HuH-7.5 (cell line): ENCODE measurements at regions not wholly inside any gene's neighbourhood (a gene's known extent, or its start where the extent isn't known, plus 50 kb on each side); places are given as distances from the start of the nearest gene placed in this dataset.
A peak's percentile ranks its signal among the peaks of the same experiment; 100 is the strongest.

ENCODE experiments used
- DNase-seq: peaks from one replicate; pipeline ENCODE4 v3.0.0; 2011; ENCODE audit warnings: low spot score

- peak; percentile 22 for DNase-seq
Observed at GRCh38 chr20:40160097-40160550, 528.9 kb downstream of the MAFB start.

- no peak for DNase-seq
Observed at GRCh38 chr20:40159276-40159675, 529.8 kb downstream of the MAFB start.

GRCh38 chr20:40156600-40157317 is 532.3 kb downstream of the MAFB start:
- no peak for DNase-seq

- no peak for DNase-seq
Observed at GRCh38 chr20:40154514-40154913, 534.5 kb downstream of the MAFB start.

GRCh38 chr20:40148886-40149285 is 540.1 kb downstream of the MAFB start:
- DNase-seq: no peak

- no peak for DNase-seq
Observed at GRCh38 chr20:40146071-40146470, 543.0 kb downstream of the MAFB start.

- DNase-seq: no peak
Observed at GRCh38 chr20:40144581-40144980, 544.5 kb downstream of the MAFB start.

- DNase-seq: no peak
Observed at GRCh38 chr20:40134176-40134575, 554.9 kb downstream of the MAFB start.

GRCh38 chr20:40120827-40121226 is 568.2 kb downstream of the MAFB start:
- DNase-seq: no peak

- no peak for DNase-seq
Observed at GRCh38 chr20:40111282-40111681, 577.8 kb downstream of the MAFB start.

GRCh38 chr20:40110311-40110831 is 578.7 kb downstream of the MAFB start:
- no peak for DNase-seq

GRCh38 chr20:40109136-40109535 is 579.9 kb downstream of the MAFB start:
- no peak for DNase-seq

- DNase-seq: no peak
Observed at GRCh38 chr20:40108321-40108720, 580.7 kb downstream of the MAFB start.

- DNase-seq: no peak
Observed at GRCh38 chr20:40104959-40105358, 584.1 kb downstream of the MAFB start.

GRCh38 chr20:40103420-40103819 is 585.6 kb downstream of the MAFB start:
- no peak for DNase-seq

GRCh38 chr20:40101560-40101959 is 587.5 kb downstream of the MAFB start:
- no peak for DNase-seq

- no peak for DNase-seq
Observed at GRCh38 chr20:40100261-40100660, 588.8 kb downstream of the MAFB start.

GRCh38 chr20:40090236-40090635 is 598.8 kb downstream of the MAFB start:
- DNase-seq: no peak

GRCh38 chr20:40087496-40087895 is 601.5 kb downstream of the MAFB start:
- DNase-seq: no peak

- DNase-seq: no peak
Observed at GRCh38 chr20:40085513-40085912, 603.5 kb downstream of the MAFB start.

GRCh38 chr20:40082436-40082835 is 606.6 kb downstream of the MAFB start:
- DNase-seq: no peak

GRCh38 chr20:40081653-40082052 is 607.4 kb downstream of the MAFB start:
- DNase-seq: no peak

GRCh38 chr20:40080041-40080652 is 608.9 kb downstream of the MAFB start:
- DNase-seq: no peak
